GM23338 (cell line): ENCODE measurements at regions not wholly inside any gene's neighbourhood (a gene's known extent, or its start where the extent isn't known, plus 50 kb on each side); places are given as distances from the start of the nearest gene placed in this dataset.
A peak's percentile ranks its signal among the peaks of the same experiment; 100 is the strongest.

Experiments
- ATAC-seq: fragments of 200-7000 bp; cut with Tn5 transposase; 3 replicates; pipeline ENCODE4 v1.9.1; 2020
- DNase-seq: peaks from one replicate; pipeline ENCODE4 v3.0.0-alpha.2; 2015; ENCODE audit warnings: low spot score
- H2AFZ ChIP-seq: fragments of 200-600 bp; sonication (generic); 2 replicates; pipeline ENCODE4 v1.8.0; 2016; ENCODE audit warnings: antibody characterized with exemption, mild to moderate bottlenecking, moderate library complexity
- H3F3A ChIP-seq: fragments of 200-600 bp; sonication (generic); replicated peaks from 2 replicates; pipeline ENCODE4 v1.8.0; 2017; ENCODE audit warnings: antibody characterized with exemption, mixed run types, low read depth
- H3K27ac ChIP-seq: fragments of 200-600 bp; sonication (generic); 2 replicates; pipeline ENCODE4 v1.6.1; 2016; ENCODE audit warnings: low read depth
- H3K27me3 ChIP-seq: fragments of 200-600 bp; sonication (generic); 2 replicates; pipeline ENCODE4 v1.8.0; 2016; ENCODE audit warnings: mild to moderate bottlenecking, mixed run types, moderate library complexity; ENCODE audit not compliant: insufficient read depth
- H3K36me3 ChIP-seq: fragments of 200-600 bp; sonication (generic); 2 replicates; pipeline ENCODE4 v1.8.0; 2016; ENCODE audit warnings: mild to moderate bottlenecking; ENCODE audit not compliant: insufficient read depth
- H3K4me1 ChIP-seq: fragments of 200-600 bp; sonication (generic); 2 replicates; pipeline ENCODE4 v1.8.0; 2016; ENCODE audit warnings: mild to moderate bottlenecking, moderate library complexity; ENCODE audit not compliant: insufficient read depth
- H3K4me2 ChIP-seq: fragments of 200-600 bp; sonication (generic); 2 replicates; pipeline ENCODE4 v1.7.1; 2017; ENCODE audit warnings: mixed run types
- H3K4me3 ChIP-seq: fragments of 200-600 bp; sonication (generic); 2 replicates; pipeline ENCODE4 v1.6.1; 2016; ENCODE audit warnings: mixed run types
- H3K79me2 ChIP-seq: fragments of 200-600 bp; sonication (generic); replicated peaks from 2 replicates; pipeline ENCODE4 v1.8.0; 2017; ENCODE audit warnings: mild to moderate bottlenecking; ENCODE audit not compliant: insufficient read depth
- H3K9me2 ChIP-seq: fragments of 200-600 bp; sonication (generic); 2 replicates; pipeline ENCODE4 v1.8.0; 2017; ENCODE audit not compliant: insufficient read depth
- H4K20me1 ChIP-seq: fragments of 200-600 bp; sonication (generic); replicated peaks from 2 replicates; pipeline ENCODE4 v1.8.0; 2017; ENCODE audit warnings: mild to moderate bottlenecking; ENCODE audit not compliant: insufficient read depth
- H3K27ac Mint-ChIP-seq: 2 replicates; pipeline ENCODE4 v1.8.0; 2020; ENCODE audit warnings: inconsistent platforms, mild to moderate bottlenecking, moderate library complexity, mixed read lengths
- H3K27me3 Mint-ChIP-seq: 3 replicates; pipeline ENCODE4 v1.8.0; 2022; ENCODE audit warnings: low read depth, mild to moderate bottlenecking, moderate library complexity, mixed read lengths, inconsistent platforms; ENCODE audit not compliant: insufficient read depth, poor library complexity
- H3K36me3 Mint-ChIP-seq: 3 replicates; pipeline ENCODE4 v1.8.0; 2021; ENCODE audit warnings: low read depth, mild to moderate bottlenecking, inconsistent platforms, moderate library complexity, mixed read lengths
- H3K4me1 Mint-ChIP-seq: 3 replicates; pipeline ENCODE4 v1.8.0; 2020; ENCODE audit warnings: mild to moderate bottlenecking, inconsistent platforms, mixed read lengths
- H3K4me3 Mint-ChIP-seq: 3 replicates; pipeline ENCODE4 v1.8.0; 2021; ENCODE audit warnings: moderate library complexity, mild to moderate bottlenecking, inconsistent platforms, mixed read lengths
- H3K9me3 Mint-ChIP-seq: 3 replicates; pipeline ENCODE4 v1.8.0; 2020; ENCODE audit warnings: moderate library complexity, mild to moderate bottlenecking, inconsistent platforms, mixed read lengths
- CREB1 ChIP-seq: fragments of 250-450 bp; sonication (Bioruptor Pico); IDR thresholded peaks from 2 replicates; pipeline ENCODE4 v1.5.0; 2020; ENCODE audit warnings: low read depth, mild to moderate bottlenecking, moderate library complexity
- EZH2 ChIP-seq: fragments of 200-600 bp; sonication (generic); IDR thresholded peaks from one replicate; pipeline ENCODE4 v1.8.0; 2017; ENCODE audit warnings: antibody characterized with exemption, mild to moderate bottlenecking, low read depth; ENCODE audit not compliant: unreplicated experiment
- EZH2phosphoT487 ChIP-seq: fragments of 200-600 bp; sonication (generic); IDR thresholded peaks from one replicate; pipeline ENCODE4 v1.8.1; 2018; ENCODE audit warnings: antibody characterized with exemption; ENCODE audit not compliant: unreplicated experiment
- JUNB ChIP-seq: IDR thresholded peaks from one replicate; pipeline ENCODE4 v1.6.1; 2016; ENCODE audit warnings: antibody characterized with exemption; ENCODE audit not compliant: unreplicated experiment
- NANOG ChIP-seq: IDR thresholded peaks from 2 replicates; pipeline ENCODE4 v1.6.1; 2016; ENCODE audit warnings: antibody characterized with exemption, borderline replicate concordance
- POLR2AphosphoS5 ChIP-seq: IDR thresholded peaks from 2 replicates; pipeline ENCODE4 v1.6.1; 2016; ENCODE audit warnings: antibody characterized with exemption, low read depth
- STAT1 ChIP-seq: IDR thresholded peaks from one replicate; pipeline ENCODE4 v1.6.1; 2016; ENCODE audit warnings: antibody characterized with exemption; ENCODE audit not compliant: unreplicated experiment
- ZNF114 ChIP-seq: fragments of 250-450 bp; sonication (Bioruptor Pico); IDR thresholded peaks from 2 replicates; pipeline ENCODE4 v1.5.0; 2020; ENCODE audit warnings: mild to moderate bottlenecking, moderate library complexity
- ZNF331 ChIP-seq: fragments of 250-450 bp; sonication (Bioruptor Pico); IDR thresholded peaks from 2 replicates; pipeline ENCODE4 v1.5.0; 2020; ENCODE audit warnings: low read depth, mild to moderate bottlenecking, moderate library complexity
- TF ChIP-seq, protein P1 (sequence below), 2 experiments: fragments of 200-600 bp in 1 of 2; sonication (generic) in 1 of 2; conservative IDR thresholded peaks; 2 replicates each; pipeline versions ENCODE4 v1.5.1 to v1.6.1; 2016 to 2017; ENCODE audit warnings: antibody characterized with exemption in 2 of 2, low read depth in 2 of 2, mild to moderate bottlenecking in 2 of 2, moderate library complexity in 1 of 2
- TF ChIP-seq, protein P2 (sequence below): IDR thresholded peaks from one replicate; pipeline ENCODE4 v1.6.1; 2018; ENCODE audit warnings: antibody characterized with exemption; ENCODE audit not compliant: unreplicated experiment
- TF ChIP-seq, protein P3 (sequence below): fragments of 250-450 bp; sonication (Bioruptor Pico); IDR thresholded peaks from 2 replicates; pipeline ENCODE4 v1.5.0; 2020; ENCODE audit warnings: mild to moderate bottlenecking, moderate library complexity
- TF ChIP-seq, protein P4 (sequence below): IDR thresholded peaks from 2 replicates; pipeline ENCODE4 v1.6.1; 2016; ENCODE audit warnings: antibody characterized with exemption

DNA sequence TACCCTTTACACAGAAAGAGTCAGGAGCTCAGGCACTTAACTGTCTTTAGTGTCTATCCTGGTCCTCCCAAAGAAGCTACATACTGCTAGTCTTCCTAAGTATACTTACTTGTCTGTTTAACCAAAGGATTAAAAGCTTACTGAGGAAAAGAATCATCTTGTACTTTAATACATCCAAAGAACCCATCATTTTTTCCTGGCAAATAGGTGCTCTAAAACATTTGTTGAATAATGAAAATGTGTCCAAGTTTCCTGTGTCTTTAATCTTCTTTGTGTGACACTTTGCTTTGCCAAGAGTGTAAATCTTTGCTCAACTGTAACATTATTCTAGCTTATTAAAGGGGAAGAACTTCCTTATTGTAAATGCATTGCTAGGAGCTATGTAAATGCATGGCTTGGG, 519.2 kb downstream of the OTOL1 start:
- no peaks in the 10 kb centered on the region for H3F3A ChIP-seq
- no peaks in the 10 kb centered on the region for H3K79me2 ChIP-seq
- 0 out of 2 replicates have a peak, but pooled peaks cover 3% of the 10 kb centered on the region for H3K9me2 ChIP-seq
- Mint-ChIP-seq H3K27ac (no peak overlapping the region), H3K27me3 (no peaks in the 10 kb centered on the region), H3K4me3 (no peak overlapping the region), H3K4me1 (peaks cover 2% of the 10 kb centered on the region; the same call in 2 of the 3 replicates), H3K36me3 (0 out of 3 replicates have a peak, but pooled peaks cover 2% of the 10 kb centered on the region), H3K9me3 (no peaks in the 10 kb centered on the region)
- TF ChIP-seq, protein P1, sequence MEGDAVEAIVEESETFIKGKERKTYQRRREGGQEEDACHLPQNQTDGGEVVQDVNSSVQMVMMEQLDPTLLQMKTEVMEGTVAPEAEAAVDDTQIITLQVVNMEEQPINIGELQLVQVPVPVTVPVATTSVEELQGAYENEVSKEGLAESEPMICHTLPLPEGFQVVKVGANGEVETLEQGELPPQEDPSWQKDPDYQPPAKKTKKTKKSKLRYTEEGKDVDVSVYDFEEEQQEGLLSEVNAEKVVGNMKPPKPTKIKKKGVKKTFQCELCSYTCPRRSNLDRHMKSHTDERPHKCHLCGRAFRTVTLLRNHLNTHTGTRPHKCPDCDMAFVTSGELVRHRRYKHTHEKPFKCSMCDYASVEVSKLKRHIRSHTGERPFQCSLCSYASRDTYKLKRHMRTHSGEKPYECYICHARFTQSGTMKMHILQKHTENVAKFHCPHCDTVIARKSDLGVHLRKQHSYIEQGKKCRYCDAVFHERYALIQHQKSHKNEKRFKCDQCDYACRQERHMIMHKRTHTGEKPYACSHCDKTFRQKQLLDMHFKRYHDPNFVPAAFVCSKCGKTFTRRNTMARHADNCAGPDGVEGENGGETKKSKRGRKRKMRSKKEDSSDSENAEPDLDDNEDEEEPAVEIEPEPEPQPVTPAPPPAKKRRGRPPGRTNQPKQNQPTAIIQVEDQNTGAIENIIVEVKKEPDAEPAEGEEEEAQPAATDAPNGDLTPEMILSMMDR (conservative IDR thresholded peaks at IDR 0.05; ENCODE audit: low read depth in 2 of 2) = no peak
- TF ChIP-seq NANOG (no peak), EZH2phosphoT487 (no peak), POLR2AphosphoS5 (no peak), STAT1 (no peak), CREB1 (CRISPR knock-in tag) (no peak), EZH2 (no peak), ZNF331 (CRISPR knock-in tag) (no peak), JUNB (no peak), ZNF114 (CRISPR knock-in tag) (no peak)
- TF ChIP-seq, protein P2, sequence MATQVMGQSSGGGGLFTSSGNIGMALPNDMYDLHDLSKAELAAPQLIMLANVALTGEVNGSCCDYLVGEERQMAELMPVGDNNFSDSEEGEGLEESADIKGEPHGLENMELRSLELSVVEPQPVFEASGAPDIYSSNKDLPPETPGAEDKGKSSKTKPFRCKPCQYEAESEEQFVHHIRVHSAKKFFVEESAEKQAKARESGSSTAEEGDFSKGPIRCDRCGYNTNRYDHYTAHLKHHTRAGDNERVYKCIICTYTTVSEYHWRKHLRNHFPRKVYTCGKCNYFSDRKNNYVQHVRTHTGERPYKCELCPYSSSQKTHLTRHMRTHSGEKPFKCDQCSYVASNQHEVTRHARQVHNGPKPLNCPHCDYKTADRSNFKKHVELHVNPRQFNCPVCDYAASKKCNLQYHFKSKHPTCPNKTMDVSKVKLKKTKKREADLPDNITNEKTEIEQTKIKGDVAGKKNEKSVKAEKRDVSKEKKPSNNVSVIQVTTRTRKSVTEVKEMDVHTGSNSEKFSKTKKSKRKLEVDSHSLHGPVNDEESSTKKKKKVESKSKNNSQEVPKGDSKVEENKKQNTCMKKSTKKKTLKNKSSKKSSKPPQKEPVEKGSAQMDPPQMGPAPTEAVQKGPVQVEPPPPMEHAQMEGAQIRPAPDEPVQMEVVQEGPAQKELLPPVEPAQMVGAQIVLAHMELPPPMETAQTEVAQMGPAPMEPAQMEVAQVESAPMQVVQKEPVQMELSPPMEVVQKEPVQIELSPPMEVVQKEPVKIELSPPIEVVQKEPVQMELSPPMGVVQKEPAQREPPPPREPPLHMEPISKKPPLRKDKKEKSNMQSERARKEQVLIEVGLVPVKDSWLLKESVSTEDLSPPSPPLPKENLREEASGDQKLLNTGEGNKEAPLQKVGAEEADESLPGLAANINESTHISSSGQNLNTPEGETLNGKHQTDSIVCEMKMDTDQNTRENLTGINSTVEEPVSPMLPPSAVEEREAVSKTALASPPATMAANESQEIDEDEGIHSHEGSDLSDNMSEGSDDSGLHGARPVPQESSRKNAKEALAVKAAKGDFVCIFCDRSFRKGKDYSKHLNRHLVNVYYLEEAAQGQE = no peak
- TF ChIP-seq, protein P3, sequence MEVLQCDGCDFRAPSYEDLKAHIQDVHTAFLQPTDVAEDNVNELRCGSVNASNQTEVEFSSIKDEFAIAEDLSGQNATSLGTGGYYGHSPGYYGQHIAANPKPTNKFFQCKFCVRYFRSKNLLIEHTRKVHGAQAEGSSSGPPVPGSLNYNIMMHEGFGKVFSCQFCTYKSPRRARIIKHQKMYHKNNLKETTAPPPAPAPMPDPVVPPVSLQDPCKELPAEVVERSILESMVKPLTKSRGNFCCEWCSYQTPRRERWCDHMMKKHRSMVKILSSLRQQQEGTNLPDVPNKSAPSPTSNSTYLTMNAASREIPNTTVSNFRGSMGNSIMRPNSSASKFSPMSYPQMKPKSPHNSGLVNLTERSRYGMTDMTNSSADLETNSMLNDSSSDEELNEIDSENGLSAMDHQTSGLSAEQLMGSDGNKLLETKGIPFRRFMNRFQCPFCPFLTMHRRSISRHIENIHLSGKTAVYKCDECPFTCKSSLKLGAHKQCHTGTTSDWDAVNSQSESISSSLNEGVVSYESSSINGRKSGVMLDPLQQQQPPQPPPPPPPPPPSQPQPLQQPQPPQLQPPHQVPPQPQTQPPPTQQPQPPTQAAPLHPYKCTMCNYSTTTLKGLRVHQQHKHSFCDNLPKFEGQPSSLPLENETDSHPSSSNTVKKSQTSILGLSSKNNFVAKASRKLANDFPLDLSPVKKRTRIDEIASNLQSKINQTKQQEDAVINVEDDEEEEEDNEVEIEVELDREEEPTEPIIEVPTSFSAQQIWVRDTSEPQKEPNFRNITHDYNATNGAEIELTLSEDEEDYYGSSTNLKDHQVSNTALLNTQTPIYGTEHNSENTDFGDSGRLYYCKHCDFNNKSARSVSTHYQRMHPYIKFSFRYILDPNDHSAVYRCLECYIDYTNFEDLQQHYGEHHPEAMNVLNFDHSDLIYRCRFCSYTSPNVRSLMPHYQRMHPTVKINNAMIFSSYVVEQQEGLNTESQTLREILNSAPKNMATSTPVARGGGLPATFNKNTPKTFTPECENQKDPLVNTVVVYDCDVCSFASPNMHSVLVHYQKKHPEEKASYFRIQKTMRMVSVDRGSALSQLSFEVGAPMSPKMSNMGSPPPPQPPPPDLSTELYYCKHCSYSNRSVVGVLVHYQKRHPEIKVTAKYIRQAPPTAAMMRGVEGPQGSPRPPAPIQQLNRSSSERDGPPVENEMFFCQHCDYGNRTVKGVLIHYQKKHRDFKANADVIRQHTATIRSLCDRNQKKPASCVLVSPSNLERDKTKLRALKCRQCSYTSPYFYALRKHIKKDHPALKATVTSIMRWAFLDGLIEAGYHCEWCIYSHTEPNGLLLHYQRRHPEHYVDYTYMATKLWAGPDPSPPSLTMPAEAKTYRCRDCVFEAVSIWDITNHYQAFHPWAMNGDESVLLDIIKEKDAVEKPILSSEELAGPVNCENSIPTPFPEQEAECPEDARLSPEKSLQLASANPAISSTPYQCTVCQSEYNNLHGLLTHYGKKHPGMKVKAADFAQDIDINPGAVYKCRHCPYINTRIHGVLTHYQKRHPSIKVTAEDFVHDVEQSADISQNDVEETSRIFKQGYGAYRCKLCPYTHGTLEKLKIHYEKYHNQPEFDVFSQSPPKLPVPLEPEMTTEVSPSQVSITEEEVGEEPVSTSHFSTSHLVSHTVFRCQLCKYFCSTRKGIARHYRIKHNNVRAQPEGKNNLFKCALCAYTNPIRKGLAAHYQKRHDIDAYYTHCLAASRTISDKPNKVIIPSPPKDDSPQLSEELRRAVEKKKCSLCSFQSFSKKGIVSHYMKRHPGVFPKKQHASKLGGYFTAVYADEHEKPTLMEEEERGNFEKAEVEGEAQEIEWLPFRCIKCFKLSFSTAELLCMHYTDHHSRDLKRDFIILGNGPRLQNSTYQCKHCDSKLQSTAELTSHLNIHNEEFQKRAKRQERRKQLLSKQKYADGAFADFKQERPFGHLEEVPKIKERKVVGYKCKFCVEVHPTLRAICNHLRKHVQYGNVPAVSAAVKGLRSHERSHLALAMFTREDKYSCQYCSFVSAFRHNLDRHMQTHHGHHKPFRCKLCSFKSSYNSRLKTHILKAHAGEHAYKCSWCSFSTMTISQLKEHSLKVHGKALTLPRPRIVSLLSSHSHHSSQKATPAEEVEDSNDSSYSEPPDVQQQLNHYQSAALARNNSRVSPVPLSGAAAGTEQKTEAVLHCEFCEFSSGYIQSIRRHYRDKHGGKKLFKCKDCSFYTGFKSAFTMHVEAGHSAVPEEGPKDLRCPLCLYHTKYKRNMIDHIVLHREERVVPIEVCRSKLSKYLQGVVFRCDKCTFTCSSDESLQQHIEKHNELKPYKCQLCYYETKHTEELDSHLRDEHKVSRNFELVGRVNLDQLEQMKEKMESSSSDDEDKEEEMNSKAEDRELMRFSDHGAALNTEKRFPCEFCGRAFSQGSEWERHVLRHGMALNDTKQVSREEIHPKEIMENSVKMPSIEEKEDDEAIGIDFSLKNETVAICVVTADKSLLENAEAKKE (CRISPR knock-in tag) = no peak
- TF ChIP-seq, protein P4, sequence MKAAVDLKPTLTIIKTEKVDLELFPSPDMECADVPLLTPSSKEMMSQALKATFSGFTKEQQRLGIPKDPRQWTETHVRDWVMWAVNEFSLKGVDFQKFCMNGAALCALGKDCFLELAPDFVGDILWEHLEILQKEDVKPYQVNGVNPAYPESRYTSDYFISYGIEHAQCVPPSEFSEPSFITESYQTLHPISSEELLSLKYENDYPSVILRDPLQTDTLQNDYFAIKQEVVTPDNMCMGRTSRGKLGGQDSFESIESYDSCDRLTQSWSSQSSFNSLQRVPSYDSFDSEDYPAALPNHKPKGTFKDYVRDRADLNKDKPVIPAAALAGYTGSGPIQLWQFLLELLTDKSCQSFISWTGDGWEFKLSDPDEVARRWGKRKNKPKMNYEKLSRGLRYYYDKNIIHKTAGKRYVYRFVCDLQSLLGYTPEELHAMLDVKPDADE = no peak
- H3K27ac ChIP-seq = no peak overlapping the region
- ATAC-seq (no peak), DNase-seq (no peak)
- H3K36me3 ChIP-seq = no peaks in the 10 kb centered on the region
- H2AFZ ChIP-seq = peak overlapping the region; percentile 47; the same call in 1 of the 2 replicates
- no peak overlapping the region for H3K4me3 ChIP-seq
- no peaks in the 10 kb centered on the region for H4K20me1 ChIP-seq
- no peaks in the 10 kb centered on the region for H3K4me1 ChIP-seq
- no peak overlapping the region for H3K4me2 ChIP-seq
- H3K27me3 ChIP-seq = no peaks in the 10 kb centered on the region
